Right forelimb (tissue), 1 donor: ENCODE measurements at regions not wholly inside any gene's neighbourhood (a gene's known extent, or its start where the extent isn't known, plus 50 kb on each side); places are given as distances from the start of the nearest gene placed in this dataset.
A peak's percentile ranks its signal among the peaks of the same experiment; 100 is the strongest.
"Not testable (repeated sequence)": the region's sequence is repeated elsewhere in the genome, so short reads cannot be mapped to it uniquely, and the experiment has no call there.

ENCODE experiments used
- DNase-seq: peaks from one replicate; pipeline ENCODE4 v3.0.0-alpha.2; 2018

- DNase-seq = no peak
These were observed 128.7 kb downstream of the CEP120 start for GRCh38 chr5:123294544-123294943.

GRCh38 chr5:123289210-123289609 lies 134.0 kb downstream of the CEP120 start:
- DNase-seq = no peak

GRCh38 chr5:123287881-123288280 lies 135.3 kb downstream of the CEP120 start:
- no peak for DNase-seq

- DNase-seq = no peak
These were observed 136.3 kb downstream of the CEP120 start for GRCh38 chr5:123286891-123287290.

GRCh38 chr5:123285122-123286023 lies 137.8 kb downstream of the CEP120 start:
- peak; percentile 54 for DNase-seq

DNA sequence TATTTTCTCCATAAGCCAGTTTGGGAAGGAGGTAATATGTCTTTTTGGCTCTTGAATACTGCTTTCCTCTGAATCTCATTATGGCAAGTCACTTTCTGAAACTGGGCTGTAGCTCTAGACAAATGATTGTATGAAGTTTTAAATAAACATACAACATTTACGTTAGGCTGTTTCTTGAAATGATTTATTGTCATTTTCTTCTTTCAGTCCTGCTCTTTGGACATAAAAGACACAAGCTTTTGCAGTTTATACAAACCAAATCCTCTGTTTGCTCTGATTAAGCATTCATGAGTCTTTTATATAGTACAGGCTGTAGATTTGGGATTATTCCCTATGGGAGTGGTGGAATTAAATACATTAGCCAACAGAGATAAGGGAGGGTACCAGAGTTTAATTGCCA lies 139.7 kb downstream of the CEP120 start:
- DNase-seq = no peak

DNA sequence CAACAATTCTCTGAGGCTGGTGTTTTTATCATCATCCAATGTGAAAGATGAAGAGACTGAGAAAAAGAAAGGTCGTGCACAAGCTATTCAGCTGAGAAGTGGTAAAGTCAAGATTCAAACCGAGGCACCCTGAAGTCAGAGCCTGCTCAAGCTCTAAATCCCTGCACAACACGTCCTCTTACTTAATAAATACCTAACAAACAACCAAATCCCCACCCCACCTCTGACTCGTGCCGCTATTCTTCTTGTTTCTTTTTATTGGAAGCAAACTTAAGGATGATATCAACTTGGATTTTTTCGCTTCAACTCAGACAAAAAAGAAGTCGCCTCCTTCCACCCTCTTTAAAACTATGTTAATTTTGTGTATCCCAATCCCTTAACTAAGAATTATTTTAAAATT lies 140.2 kb downstream of the CEP120 start:
- no peak for DNase-seq

- no peak for DNase-seq
These were observed 140.8 kb downstream of the CEP120 start for GRCh38 chr5:123282444-123282843.

DNA sequence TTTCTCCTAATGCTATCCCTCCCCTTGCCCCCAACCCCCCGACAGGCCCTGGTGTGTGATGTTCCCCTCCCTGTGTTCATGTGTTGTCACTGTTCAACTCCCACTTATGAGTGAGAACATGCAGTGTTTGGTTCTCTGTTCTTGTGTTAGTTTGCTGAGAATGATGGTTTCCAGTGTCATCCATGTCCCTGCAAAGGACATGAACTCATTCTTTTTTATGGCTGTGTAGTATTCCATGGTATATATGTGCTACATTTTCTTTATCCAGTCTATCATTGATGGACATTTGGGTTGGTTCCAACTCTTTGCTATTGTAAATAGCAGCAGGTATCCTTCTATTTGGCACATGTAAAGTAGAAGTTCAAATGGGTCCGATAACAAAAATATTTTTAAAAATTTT lies 142.3 kb downstream of the CEP120 start:
- DNase-seq = not testable (repeated sequence)

- DNase-seq = no peak
These were observed 144.1 kb downstream of the CEP120 start for GRCh38 chr5:123279136-123279535.

DNA sequence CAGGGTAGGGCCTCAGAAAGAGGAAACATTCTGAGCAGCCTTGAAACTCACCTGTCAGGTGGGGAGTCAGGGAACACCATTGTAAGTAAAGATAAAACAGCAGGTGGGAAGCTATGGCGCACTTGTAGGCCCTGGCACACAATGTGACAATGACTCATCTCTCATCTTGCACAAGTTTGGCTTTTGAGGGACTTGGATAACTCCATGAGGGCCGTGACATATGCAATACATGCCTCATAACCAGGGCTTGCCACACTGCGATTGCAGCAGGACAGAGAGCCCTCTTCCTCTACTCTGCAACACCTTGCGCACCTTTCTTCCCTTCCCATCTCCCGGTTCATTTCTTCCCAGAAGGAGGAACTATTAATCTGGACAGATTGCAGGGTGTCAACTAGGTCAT lies 144.9 kb downstream of the CEP120 start:
- no peak for DNase-seq

- no peak for DNase-seq
These were observed 149.2 kb downstream of the CEP120 start for GRCh38 chr5:123273984-123274383.

DNA sequence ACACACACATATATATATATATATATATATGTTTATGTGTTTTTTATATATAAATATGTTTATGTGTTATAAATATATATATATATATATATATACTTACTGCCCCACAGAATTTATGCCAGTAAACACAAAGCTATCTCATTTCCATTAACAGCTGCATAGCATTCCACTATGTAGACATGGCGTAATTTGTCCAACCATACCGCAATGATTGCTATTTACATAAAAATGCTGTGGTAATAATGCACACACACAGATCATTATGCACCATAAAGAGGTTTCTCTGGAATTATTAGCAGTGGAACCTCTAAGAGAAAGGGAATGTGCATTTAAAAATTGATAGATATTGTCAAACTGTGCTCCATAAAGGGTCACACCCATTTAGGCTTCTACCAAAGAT lies 150.1 kb downstream of the CEP120 start:
- DNase-seq = no peak

DNA sequence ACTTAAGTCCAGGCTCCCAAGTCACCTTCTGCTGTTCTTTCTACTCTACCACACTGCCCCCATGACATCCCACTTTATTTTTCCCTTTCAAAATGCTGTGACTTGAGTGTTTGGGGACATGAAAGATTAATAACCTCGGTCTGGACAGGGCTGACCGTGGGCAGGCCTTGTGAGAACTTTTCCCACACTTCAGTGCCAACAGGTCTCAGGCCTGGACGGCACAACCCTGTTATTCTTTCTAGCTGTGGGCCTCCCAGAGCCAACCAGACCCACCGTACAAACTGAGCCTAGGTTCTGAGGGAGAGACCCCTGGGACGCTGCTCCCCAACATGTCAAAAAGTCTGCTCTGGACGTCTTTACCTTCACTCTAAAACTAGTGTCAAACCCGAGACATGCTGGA lies 153.4 kb downstream of the CEP120 start:
- no peak for DNase-seq

DNA sequence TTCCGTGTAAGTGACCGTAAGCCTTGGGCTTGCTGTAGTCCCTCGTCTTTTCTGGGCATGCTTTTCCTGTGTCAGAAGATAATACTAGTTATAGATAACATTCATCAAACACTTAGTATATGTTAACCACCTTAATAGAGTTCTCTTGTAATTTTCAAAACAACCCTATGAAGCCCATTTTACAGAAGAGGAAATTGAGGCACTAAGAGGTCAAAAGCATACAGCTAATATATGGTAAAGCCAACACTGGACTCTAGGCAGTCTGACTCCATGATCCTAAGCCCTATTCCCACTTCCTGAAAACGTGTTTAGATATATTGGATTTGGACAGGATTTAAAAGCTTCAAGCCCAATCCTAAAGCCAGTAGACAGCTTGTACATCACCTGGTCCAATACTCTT lies 153.8 kb downstream of the CEP120 start:
- no peak for DNase-seq

DNA sequence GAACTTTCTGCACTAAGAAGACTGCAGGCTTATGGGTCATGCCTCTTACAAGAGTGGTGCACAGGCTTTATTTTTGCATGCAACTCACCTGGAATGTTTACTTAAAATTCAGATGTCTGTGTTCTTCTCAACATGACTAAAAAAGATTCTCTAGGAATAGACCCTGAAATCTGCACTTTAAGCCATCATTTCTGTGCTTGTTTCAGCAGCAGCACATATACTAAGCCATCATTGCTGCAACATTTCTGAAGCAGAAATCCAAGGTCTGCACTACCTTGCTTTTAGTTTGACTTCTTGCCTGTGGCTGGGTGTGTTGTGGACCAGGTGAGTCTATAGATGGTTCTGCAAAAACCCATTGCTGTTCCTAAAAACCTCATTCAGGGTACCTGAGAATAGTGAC lies 156.8 kb downstream of the CEP120 start:
- DNase-seq = no peak

DNA sequence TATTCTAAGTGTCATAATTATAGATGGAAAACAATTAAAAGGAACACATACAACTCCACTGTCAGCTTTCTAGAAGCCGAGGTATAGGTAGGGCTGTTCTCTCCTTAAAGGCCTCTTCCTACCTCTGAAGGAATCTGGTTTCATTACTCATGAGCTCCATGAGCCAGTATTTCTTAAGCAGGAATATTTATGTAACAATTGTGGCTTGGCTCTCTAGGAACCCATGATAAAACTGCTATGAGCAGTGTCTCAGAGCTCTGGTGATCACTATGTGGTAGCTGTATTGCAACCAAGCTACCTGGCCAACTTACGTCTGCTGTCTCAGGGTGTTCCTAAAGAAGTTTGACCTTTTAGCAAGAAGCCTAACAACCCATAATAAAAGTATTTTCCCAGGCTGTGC lies 157.7 kb downstream of the CEP120 start:
- no peak for DNase-seq

GRCh38 chr5:123264394-123264793 lies 158.8 kb downstream of the CEP120 start:
- no peak for DNase-seq

DNA sequence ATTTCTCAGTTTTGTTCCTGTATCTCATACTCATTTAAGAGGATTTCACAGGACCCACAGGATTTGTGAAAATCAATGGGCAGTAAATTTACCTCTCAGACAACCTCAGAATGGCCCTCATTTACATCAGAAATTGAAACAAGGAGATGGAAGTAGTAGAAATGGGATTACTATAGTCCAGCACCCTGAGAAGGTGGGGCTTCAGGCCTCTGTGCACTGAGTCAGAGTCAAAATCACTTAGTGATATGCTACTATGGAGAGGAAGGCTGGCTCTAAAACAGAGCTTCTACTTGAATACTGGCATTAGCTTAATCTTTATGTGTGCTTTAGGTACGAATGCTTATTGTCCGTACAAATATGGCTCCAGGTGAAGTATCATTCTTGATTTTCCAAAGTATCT lies 159.3 kb downstream of the CEP120 start:
- DNase-seq = no peak

DNA sequence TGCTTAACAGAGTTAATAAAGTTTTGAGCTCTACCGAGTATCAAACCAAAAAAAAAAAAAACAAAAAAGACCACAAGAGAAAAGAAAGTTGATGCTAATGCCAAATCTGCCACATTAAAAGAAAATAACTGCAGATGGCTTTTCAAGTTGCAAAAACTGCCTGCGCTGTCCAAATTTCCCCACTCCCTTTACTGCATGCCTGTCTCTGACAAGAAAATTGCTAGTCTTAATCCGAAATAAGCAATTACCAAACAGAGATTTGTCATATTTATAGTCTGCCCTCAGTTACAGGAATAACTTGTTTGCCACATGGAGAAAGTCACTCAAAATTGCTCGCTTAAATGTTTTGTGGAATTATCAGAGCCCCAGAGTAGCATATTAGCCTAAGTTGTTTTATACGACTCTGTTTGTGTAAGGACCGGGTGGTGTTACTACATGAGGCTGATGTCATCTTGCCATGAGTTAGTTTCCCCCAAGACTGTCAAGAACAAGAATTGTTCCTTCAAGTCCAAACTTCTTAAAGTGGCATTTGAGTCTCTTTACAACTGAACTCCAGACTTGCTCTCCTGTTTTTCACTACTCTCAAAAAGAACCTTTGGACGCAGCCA lies 160.9 kb downstream of the CEP120 start:
- DNase-seq = no peak

DNA sequence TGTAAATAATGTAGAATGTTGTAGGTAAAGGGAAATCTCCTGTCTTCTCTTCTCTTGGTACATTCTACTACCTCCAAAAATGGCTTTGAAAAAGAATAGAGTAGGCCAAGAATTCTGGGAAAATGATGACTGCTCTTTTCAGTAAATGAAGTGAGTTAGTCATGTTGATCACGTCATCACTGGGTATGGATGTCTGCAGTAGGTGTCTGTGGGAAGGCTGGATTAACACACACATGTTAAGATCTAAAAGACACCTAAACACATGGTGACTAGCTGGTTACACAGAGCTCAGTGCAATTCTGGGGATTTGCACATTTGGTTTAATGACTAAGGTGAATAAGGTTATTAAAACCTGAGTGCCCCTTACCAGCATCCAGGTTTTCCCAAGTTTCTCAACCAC lies 161.5 kb downstream of the CEP120 start:
- DNase-seq = no peak

- no peak for DNase-seq
These were observed 160.4 kb downstream of the PRDM6 start for GRCh38 chr5:123249446-123249845.

GRCh38 chr5:123245689-123246088 lies 156.6 kb downstream of the PRDM6 start:
- DNase-seq = no peak

DNA sequence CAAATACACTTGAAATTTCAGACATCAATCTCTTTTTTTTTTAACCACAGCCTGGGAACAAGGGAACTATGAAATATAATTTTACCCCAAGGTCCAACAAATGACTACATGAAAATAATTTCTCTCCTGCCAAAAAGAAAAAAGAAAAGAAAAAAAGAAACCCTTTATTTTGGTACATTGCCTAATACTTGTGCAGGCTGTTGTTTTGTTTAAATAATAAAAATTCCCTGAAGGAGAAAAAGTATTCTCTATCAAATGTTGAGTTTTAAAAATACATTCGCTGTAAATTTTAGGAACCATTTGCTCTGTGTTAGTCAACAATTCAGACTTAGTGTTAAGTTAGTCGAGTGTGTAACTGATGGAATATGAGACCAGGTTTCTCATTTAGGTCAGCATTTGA lies 155.4 kb downstream of the PRDM6 start:
- DNase-seq = no peak
